ENCODE measurements at regions not wholly inside any gene's neighbourhood (a gene's known extent, or its start where the extent isn't known, plus 50 kb on each side); places are given as distances from the start of the nearest gene placed in this dataset.

DNA sequence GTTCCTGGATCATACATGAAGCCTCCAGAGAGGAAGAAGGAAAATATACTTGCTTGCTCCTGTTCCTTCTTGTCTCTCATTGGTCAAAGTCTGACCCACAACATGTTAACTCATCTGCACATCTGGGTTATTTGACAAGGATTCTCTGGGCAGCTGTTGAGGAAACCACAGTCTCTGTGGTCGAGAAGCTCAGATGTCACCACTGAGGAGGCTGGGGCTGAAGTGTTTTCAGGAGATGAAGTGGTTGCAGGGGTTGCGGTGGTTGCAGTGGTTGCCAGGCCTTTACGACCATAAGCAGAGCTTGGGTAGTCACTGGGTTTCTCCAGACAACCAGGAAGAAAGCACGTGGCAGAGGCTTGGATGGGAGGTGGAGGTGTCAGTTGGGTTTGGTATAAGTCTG, 265.0 kb upstream of the LRIG3 start:
- CTCF ChIA-PET: no interaction called here
- Mint-ChIP-seq H3K27ac (no peak overlapping the region), H3K36me3 (ENCODE audit: low read depth) (no peaks in the 10 kb centered on the region), H3K4me3 (no peak overlapping the region), H3K27me3 (ENCODE audit: low read depth) (peaks cover 4% of the 10 kb centered on the region), H3K9me3 (no peaks in the 10 kb centered on the region), H3K4me1 (ENCODE audit: low read depth) (no peaks in the 10 kb centered on the region)
- no peak for DNase-seq
- intact Hi-C loops (cut with micrococcal nuclease): no loop called here

DNA sequence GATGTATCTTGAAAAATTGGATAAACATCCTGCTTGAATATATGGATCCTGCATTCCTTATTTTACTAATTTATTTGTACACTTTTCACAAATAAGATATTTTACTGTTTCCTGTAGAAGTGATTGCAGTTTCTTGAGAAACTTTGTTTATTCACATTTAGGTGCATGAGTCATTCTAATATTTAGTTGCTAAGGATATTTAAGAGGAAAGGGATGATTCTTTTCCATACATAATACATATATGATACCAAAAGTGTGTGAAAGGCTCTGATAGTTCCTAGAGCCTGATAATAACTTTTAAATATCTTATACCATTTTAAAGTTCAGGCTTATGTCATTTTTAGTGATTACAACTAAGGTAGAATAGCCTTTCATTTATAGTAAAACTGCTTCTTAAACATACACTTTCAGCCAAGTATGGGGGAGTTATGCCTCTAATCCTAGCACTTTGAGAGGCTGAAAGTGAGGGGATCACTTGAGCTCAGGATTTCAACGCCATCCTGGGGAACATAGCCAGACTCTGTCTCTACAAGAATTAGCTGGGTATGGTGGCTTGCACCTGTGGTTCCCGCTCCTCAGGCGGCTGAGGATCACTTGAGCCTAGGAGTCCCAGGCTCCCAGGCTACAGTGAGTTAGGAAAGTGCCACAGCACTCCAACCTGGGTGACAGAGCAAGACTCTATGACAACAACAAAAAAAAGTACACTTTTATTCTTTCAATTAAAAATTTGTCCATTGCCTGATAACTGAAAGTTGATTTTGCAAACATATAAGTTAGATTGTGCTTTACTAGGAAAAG, 262.6 kb upstream of the LRIG3 start:
- H3K4me3 Mint-ChIP-seq: no peak overlapping the region
- no peaks in the 10 kb centered on the region for H3K36me3 Mint-ChIP-seq (ENCODE audit: low read depth)
- CTCF ChIA-PET: no interaction called here
- H3K9me3 Mint-ChIP-seq: no peaks in the 10 kb centered on the region
- no peaks in the 10 kb centered on the region for H3K4me1 Mint-ChIP-seq (ENCODE audit: low read depth)
- intact Hi-C loops (cut with micrococcal nuclease): no loop called here
- no peak overlapping the region for H3K27ac Mint-ChIP-seq
- DNase-seq: no peak
- H3K27me3 Mint-ChIP-seq (ENCODE audit: low read depth): peaks cover 4% of the 10 kb centered on the region

DNA sequence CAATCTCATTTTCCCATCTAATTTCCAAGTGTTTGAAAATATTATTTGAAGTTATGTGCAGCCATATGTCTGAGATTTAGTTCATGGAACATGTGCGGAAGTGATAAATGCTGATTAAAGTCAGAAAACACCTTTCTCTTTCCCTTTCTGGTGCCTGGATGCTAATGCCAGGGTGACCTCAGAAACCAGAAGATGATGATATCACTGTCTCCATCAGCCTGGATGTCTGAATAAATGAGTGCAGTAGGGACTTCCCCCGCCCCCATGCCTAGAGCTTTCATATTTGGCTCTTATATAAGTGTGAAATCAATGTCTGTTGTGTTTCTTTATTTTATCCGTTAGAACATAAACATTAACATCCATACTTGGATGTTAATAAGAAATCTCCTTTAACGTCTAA, 261.9 kb upstream of the LRIG3 start:
- H3K36me3 Mint-ChIP-seq (ENCODE audit: low read depth): no peaks in the 10 kb centered on the region
- intact Hi-C loops (cut with micrococcal nuclease): no loop called here
- peaks cover 4% of the 10 kb centered on the region for H3K27me3 Mint-ChIP-seq (ENCODE audit: low read depth)
- H3K27ac Mint-ChIP-seq: no peak overlapping the region
- peaks cover 3% of the 10 kb centered on the region for H3K9me3 Mint-ChIP-seq
- H3K4me1 Mint-ChIP-seq (ENCODE audit: low read depth): no peaks in the 10 kb centered on the region
- no peak overlapping the region for H3K4me3 Mint-ChIP-seq
- peak; percentile 39 for DNase-seq
- CTCF ChIA-PET: no interaction called here

DNA sequence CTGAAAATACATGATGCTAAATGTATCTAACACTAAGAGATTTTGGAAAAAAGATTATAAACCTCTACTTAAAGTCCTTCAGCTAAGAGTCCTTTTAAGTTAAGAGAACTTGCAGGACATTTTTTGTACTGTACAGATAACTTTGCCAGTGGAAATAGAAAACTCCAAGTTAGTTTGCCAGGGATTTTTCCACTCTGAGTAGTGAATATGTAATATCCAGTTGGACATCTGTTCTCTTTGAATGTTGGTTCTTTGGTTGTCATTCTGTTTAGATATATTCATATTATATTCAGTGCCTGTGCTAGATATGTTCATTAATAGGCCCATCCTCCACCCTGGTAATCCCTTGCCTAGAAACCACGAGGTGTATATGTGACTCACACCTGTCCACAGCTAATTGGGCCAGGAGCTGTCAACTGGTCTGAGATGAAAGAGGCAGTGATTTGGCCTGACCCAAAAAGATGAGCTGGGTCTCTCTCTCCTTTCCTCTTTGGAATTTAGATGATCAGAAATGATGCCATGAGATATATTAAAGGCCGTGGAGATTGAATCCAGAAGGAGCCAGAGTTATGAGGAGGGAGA, 261.0 kb upstream of the LRIG3 start:
- no peak for DNase-seq
- H3K4me3 Mint-ChIP-seq: no peak overlapping the region
- no peak overlapping the region for H3K27ac Mint-ChIP-seq
- H3K9me3 Mint-ChIP-seq: peaks cover 6% of the 10 kb centered on the region
- intact Hi-C loops (cut with micrococcal nuclease): no loop called here
- CTCF ChIA-PET: no interaction called here
- no peaks in the 10 kb centered on the region for H3K36me3 Mint-ChIP-seq (ENCODE audit: low read depth)
- no peaks in the 10 kb centered on the region for H3K4me1 Mint-ChIP-seq (ENCODE audit: low read depth)
- H3K27me3 Mint-ChIP-seq (ENCODE audit: low read depth): peaks cover 4% of the 10 kb centered on the region

DNA sequence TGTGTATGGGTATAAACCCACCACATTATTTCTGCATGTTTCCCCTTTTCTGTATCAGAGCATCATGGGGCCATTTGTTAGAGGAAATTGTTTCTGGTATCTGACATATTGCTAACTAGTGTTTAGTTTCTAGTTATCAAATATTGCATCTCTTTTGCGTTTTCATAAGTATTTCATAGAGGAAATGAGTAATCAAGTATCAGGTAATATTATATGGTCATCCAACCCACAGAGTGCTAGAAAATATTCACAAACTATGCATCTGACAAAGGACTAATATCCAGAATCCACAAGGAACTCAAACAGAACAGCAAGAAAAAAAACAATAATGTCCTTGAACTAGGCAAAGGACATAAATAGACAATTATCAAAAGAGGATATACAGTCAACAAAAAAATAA, 258.9 kb upstream of the LRIG3 start:
- H3K4me3 Mint-ChIP-seq: no peak overlapping the region
- H3K9me3 Mint-ChIP-seq: peaks cover 6% of the 10 kb centered on the region
- CTCF ChIA-PET: no interaction called here
- H3K27me3 Mint-ChIP-seq (ENCODE audit: low read depth): no peaks in the 10 kb centered on the region
- H3K27ac Mint-ChIP-seq: no peak overlapping the region
- H3K4me1 Mint-ChIP-seq (ENCODE audit: low read depth): no peaks in the 10 kb centered on the region
- no peaks in the 10 kb centered on the region for H3K36me3 Mint-ChIP-seq (ENCODE audit: low read depth)
- no peak for DNase-seq
- intact Hi-C loops (cut with micrococcal nuclease): no loop called here

DNA sequence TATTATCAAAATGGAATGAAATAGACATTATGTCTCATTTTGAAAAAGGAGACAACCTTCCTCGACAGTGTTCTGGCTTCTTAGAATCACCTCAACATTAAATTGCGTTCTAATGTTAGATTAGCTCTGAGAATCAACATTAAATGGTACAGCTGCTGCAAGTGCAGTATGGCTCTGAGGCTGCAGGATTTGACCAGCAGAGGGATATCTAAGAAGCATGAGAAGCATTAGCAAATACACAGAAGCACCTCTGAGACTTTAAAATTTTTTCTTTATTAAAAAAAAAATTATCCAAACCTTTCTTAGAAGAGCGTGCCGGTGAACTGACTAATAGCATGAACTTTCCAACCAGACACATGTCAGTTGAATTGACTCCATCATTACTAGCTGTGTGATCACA, 253.4 kb upstream of the LRIG3 start:
- H3K27me3 Mint-ChIP-seq (ENCODE audit: low read depth): no peaks in the 10 kb centered on the region
- H3K4me1 Mint-ChIP-seq (ENCODE audit: low read depth): no peaks in the 10 kb centered on the region
- no peak overlapping the region for H3K4me3 Mint-ChIP-seq
- DNase-seq: no peak
- no peak overlapping the region for H3K27ac Mint-ChIP-seq
- CTCF ChIA-PET: interaction anchor here (0.5 to 0.6 kb wide), 2 partner anchors 56 to 492 kb away, joined by 3 to 4 read pairs; no protein-coding TSS in a partner anchor
- peaks cover 6% of the 10 kb centered on the region for H3K9me3 Mint-ChIP-seq
- no peaks in the 10 kb centered on the region for H3K36me3 Mint-ChIP-seq (ENCODE audit: low read depth)
- intact Hi-C loops (cut with micrococcal nuclease): no loop called here

DNA sequence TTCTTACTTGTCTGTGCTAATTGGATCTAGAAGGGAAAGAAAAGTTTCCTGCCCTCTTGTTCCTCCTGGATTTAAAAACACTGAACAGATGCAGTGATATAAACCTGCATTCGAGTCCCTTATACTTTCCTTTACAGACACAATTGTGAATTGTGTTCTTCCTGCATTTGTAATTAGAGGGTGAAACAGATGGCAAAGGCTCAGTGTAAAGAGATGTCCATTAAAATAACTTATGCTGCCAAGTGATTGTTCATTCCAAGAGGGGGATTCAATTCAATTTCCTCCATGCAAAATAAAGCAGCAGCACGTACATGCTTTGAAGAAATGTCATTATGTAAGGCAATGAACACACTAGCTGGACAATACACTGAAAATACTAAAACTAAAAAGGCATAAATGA, 248.3 kb upstream of the LRIG3 start:
- intact Hi-C loops (cut with micrococcal nuclease): loop anchor here (5.0 kb wide), 1 partner anchor 821 kb away; no protein-coding TSS in a partner anchor
- H3K27me3 Mint-ChIP-seq (ENCODE audit: low read depth): peaks cover 6% of the 10 kb centered on the region
- CTCF ChIA-PET: interaction anchor here (1.0 kb wide), 1 partner anchor 55 kb away, joined by 3 read pairs; no protein-coding TSS in a partner anchor
- no peaks in the 10 kb centered on the region for H3K4me1 Mint-ChIP-seq (ENCODE audit: low read depth)
- H3K36me3 Mint-ChIP-seq (ENCODE audit: low read depth): no peaks in the 10 kb centered on the region
- no peaks in the 10 kb centered on the region for H3K9me3 Mint-ChIP-seq
- no peak for DNase-seq
- H3K27ac Mint-ChIP-seq: no peak overlapping the region
- no peak overlapping the region for H3K4me3 Mint-ChIP-seq

DNA sequence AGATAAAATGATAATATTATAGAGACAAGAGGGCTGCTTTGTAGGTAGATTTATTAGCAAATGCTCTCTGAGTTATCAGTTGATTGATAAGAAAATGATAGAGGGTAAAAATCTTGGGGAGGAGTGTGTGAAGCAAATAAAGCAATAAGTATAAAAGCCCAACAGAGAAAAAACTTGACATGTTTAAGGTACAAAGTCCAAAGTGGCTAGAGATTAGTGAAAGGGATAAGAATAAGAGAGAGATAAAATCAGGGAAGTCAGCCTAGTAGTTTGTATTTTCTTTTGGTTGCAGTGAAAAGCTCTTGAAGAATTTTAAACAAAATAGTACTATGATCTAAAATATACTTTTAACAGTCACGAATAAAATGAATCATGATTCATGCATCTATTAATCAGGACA, 246.2 kb upstream of the LRIG3 start:
- intact Hi-C loops (cut with micrococcal nuclease): loop anchor here (5.0 kb wide), 1 partner anchor 819 kb away; no protein-coding TSS in a partner anchor

DNA sequence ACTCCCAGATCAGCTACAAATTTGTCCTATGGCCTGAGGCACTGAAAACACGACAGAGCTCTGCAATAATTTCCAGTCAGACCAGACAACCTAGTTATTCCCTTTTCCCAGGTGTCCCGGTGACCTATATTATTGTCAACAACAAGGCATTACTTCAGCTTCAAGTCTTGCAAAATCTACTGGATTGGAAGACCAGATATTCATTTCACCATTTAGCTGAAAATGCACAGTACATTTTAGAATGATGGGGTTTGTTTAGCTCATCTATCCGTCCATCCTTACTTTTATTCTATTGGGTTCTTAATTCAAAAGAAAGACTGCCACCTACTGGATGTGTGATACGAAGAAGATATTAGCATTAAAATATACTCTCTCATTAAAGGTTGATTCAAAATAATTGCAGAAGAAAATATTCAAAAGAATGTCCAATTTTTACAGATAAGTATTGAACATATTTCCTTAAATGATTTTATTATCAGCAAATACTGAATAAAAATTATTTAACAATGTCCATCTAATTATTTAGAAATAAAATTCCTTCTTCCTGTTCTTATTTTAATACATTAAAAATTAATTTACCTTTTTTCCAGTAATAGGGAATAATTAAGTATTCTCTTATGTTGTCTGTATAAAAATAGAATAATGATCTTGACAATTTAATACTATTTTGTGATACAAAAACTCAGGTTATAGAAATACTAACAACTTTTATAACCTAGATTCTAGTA, 244.9 kb upstream of the LRIG3 start:
- Mint-ChIP-seq H3K36me3 (ENCODE audit: low read depth) (no peaks in the 10 kb centered on the region), H3K4me1 (ENCODE audit: low read depth) (no peaks in the 10 kb centered on the region), H3K4me3 (no peak overlapping the region), H3K9me3 (no peaks in the 10 kb centered on the region), H3K27me3 (ENCODE audit: low read depth) (peaks cover 6% of the 10 kb centered on the region), H3K27ac (no peak overlapping the region)
- DNase-seq: no peak
- CTCF ChIA-PET: interaction anchor here (0.6 kb wide), 1 partner anchor 408 kb away, joined by 3 read pairs; no protein-coding TSS in a partner anchor
- intact Hi-C loops (cut with micrococcal nuclease): loop anchor here (5.0 kb wide), 1 partner anchor 818 kb away; no protein-coding TSS in a partner anchor

More for the DNA sequence above, 246.2 kb upstream of the LRIG3 start:
- DNase-seq: no peak
- Mint-ChIP-seq H3K9me3 (no peaks in the 10 kb centered on the region), H3K27ac (no peak overlapping the region), H3K4me3 (no peak overlapping the region), H3K4me1 (ENCODE audit: low read depth) (no peaks in the 10 kb centered on the region), H3K27me3 (ENCODE audit: low read depth) (peaks cover 6% of the 10 kb centered on the region), H3K36me3 (ENCODE audit: low read depth) (no peaks in the 10 kb centered on the region)
- CTCF ChIA-PET: no interaction called here

DNA sequence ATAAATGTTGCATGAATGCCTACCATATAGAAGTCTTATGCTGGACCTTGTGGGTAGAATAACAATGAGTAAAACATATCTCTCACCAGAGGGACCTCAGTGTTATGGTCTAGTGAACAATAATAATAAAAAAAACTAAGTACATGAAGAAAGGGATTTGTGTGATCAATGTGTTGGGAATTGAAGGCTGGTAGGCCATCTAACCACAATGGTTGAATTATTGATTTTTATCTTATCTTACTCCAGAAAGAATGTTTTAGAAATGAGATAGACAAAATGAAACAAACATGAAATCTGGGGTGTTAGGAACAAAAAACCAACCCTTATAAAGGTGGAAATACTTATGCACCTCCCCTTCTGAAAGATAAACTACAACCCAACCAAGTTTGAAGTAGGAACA, 243.9 kb upstream of the LRIG3 start:
- Mint-ChIP-seq H3K27me3 (ENCODE audit: low read depth) (peaks cover 6% of the 10 kb centered on the region), H3K4me3 (no peak overlapping the region), H3K9me3 (no peaks in the 10 kb centered on the region), H3K36me3 (ENCODE audit: low read depth) (no peaks in the 10 kb centered on the region), H3K4me1 (ENCODE audit: low read depth) (no peaks in the 10 kb centered on the region), H3K27ac (no peak overlapping the region)
- DNase-seq: no peak
- CTCF ChIA-PET: no interaction called here
- intact Hi-C loops (cut with micrococcal nuclease): no loop called here

DNA sequence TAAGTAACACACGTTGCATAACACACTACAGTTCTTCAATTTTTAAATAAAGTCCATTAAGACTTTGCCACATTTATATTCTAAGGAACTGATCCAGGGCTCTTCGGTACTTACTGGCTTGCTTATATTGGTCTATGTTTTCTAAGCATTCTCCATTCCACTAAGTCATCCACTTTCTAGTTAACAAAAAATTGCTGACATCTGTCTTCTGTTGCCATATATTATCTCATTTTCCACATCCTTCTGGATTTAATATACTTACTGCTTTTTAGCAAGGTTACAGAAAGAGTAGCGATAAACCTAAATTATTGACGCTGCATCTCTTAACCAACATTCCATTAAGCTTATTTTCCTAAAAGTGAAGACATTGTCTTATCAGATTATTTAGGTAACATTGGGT, 238.4 kb upstream of the LRIG3 start:
- intact Hi-C loops (cut with micrococcal nuclease): no loop called here
- Mint-ChIP-seq H3K4me3 (no peak overlapping the region), H3K4me1 (ENCODE audit: low read depth) (no peaks in the 10 kb centered on the region), H3K27me3 (ENCODE audit: low read depth) (no peaks in the 10 kb centered on the region), H3K27ac (no peak overlapping the region), H3K36me3 (ENCODE audit: low read depth) (no peaks in the 10 kb centered on the region), H3K9me3 (peaks cover 5% of the 10 kb centered on the region)
- DNase-seq: no peak
- CTCF ChIA-PET: no interaction called here

DNA sequence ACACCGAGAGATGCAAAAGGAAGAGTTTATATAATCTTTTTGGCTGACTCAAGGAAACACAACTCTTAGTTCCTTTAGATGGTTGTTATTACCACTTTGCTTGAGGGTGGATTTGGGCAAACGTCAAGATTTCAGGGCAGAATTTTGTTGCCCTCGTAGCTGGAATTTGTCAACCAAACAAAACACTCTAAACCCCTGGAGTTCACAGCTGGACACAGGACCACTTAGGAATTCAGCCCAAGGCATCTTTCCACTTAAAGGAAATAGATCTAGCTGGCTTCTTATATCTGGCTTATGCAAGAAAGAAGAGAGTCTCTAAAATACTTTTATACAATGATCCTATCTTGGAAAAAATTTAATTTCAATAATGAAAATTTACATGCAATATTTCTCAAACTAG, 237.8 kb upstream of the LRIG3 start:
- intact Hi-C loops (cut with micrococcal nuclease): no loop called here
- no peak overlapping the region for H3K4me3 Mint-ChIP-seq
- H3K36me3 Mint-ChIP-seq (ENCODE audit: low read depth): no peaks in the 10 kb centered on the region
- DNase-seq: no peak
- peaks cover 5% of the 10 kb centered on the region for H3K9me3 Mint-ChIP-seq
- H3K27ac Mint-ChIP-seq: no peak overlapping the region
- CTCF ChIA-PET: no interaction called here
- H3K4me1 Mint-ChIP-seq (ENCODE audit: low read depth): no peaks in the 10 kb centered on the region
- H3K27me3 Mint-ChIP-seq (ENCODE audit: low read depth): no peaks in the 10 kb centered on the region

Data from activated naive CD4-positive, alpha-beta T cell treated with anti-CD3 and anti-CD28 coated beads for 36 hours (primary cell).